GM11168 (cell line): ENCODE measurements at regions not wholly inside any gene's neighbourhood (a gene's known extent, or its start where the extent isn't known, plus 50 kb on each side); places are given as distances from the start of the nearest gene placed in this dataset.

ENCODE experiments used
- in situ Hi-C: fragments of 300-500 bp; cut with MboI; formaldehyde crosslinking; loops from one replicate; pipeline ENCODE4 v1.12.0; 2022; ENCODE audit warnings: low sequenced_read_pairs; ENCODE audit not compliant: unreplicated experiment

DNA sequence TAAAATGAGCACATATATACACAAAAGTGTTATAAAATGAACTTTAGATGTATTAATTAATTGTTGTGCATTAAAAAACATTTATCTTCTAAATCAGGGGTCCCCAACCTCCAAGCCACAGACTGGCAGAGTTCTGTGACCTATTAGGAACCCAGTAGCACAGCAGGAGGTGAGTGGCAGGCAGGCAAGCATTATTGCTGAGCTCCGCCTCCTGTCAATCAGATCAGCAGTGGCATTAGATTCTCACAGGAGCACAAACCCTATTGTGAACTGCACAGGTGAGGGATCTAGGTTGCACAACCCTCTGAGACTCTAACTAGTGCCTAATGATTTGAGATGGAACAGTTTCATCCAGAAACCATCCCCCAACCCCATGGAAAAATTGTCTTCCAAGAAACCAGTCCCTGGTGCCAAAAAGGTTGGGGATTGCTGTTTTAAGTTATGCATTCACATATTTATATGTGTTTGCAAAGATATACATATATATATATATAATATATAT lies 583.7 kb downstream of the KCNJ2 start:
- in situ Hi-C loops = no loop called here

- in situ Hi-C loops = no loop called here
These were observed 593.7 kb downstream of the KCNJ2 start for GRCh38 chr17:70763018-70763417.

DNA sequence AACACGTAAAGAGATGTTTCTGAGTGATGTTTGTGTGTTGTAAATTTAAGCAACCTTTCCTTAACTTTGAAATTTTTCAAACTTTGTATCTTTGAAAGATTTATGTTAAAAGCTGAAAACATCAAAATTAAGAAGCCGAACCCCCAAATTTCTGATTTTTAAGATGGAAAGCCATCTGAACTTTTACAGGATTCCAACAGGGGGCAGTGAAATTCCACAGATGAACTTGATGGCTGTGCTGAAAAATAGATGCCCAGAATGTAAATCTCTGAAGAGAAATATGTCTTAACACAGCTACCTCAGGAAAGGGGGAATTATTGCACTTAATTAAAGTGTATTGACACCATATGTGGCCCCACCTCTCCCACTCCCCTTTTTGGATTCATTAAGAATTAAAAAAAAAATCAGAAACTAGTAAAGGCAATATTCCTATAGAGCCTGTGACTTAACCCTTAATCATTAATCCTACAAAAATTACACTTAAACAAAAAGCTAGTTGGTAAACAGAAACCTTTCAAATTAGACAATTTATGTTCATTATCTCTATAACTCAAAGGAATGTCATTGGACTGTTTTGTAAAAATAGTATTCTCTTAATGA lies 597.9 kb downstream of the KCNJ2 start:
- in situ Hi-C loops = no loop called here

GRCh38 chr17:70769956-70770355 lies 600.6 kb downstream of the KCNJ2 start:
- in situ Hi-C loops = no loop called here

DNA sequence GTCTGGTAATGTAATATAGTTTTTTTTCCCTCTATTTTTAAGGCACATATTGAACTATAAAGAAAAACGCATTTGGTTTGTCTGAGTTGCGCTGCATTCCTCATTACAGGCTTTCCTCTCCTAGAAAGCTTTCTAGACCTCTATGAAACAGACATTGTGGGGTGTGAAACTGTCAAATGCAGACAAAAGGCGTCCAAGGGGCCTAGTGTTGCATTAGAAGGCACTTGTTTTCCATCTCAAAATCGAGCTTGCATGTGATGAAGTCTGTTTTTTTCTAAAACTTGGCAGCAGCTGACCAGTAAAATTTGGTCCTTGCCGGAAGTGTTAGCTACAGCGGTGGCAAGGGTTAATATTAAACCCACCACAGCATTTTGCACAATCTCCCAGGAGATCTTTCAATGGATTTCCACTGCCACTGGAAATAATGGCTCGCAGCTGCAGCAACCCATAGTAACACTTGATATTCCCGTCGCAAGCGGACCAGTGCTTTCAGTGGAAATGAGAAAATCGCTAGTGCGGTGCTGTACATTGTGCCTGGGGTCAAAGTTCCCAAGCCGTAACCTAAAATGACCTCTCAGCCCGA lies 602.6 kb downstream of the KCNJ2 start:
- in situ Hi-C loops = no loop called here

- in situ Hi-C loops = no loop called here
These were observed 603.4 kb downstream of the KCNJ2 start for GRCh38 chr17:70772761-70773160.

GRCh38 chr17:70773258-70773657 lies 603.9 kb downstream of the KCNJ2 start:
- in situ Hi-C loops = no loop called here

DNA sequence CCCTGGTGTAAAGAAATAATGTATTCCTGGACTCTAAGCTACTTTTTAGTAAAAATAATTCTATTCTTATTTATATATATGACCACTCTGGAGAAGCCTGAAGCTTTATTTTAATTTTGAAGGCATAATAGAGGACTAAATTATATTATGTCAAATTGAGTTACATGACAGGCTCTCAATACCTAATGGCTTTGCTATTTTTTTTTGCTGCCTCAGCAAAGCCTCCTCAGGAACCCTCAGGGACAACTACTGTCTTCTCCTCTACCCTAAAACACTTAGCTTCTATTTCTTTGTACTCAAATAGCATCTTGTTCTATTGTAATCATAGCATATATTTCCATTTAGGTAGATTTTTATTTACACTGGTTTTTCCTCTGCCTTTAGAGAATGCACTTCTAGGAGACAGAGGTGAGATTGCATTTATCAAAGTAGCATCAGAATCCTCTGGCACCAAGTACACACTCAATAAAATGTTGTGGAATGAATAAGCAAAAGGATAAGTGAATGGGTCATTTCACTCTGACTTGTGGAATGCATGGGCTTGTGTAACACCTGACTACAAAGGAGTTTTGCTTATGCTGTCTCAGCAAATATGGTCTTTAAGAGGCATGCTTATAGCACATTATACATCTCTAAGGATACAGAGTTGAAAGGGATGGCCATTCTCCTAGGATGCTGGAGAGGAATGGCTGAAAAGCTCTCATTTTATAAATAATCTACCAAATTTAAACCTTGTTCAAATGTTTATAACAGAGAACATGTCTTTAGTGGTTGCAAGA lies 605.2 kb downstream of the KCNJ2 start:
- in situ Hi-C loops = no loop called here

GRCh38 chr17:70775679-70776078 lies 606.3 kb downstream of the KCNJ2 start:
- in situ Hi-C loops = no loop called here

DNA sequence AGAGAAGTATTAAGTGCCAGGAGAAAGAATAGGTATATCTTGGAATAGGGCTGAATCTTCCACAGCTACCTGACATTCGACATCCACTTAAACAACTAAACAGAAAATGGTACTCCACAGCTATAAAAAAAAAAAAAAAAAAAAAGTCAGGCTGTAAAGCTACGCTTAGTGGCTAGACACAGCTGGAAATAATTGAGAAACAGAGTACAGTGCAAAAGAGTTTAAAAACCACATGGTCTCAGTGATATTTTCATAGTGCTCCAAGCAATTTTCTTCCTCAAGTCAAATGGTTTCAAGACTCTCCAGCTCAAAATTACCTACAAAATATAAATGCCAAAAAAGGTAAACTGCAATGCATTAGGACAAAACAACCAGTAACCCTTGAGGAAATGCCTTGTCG lies 607.1 kb downstream of the KCNJ2 start:
- in situ Hi-C loops = no loop called here

DNA sequence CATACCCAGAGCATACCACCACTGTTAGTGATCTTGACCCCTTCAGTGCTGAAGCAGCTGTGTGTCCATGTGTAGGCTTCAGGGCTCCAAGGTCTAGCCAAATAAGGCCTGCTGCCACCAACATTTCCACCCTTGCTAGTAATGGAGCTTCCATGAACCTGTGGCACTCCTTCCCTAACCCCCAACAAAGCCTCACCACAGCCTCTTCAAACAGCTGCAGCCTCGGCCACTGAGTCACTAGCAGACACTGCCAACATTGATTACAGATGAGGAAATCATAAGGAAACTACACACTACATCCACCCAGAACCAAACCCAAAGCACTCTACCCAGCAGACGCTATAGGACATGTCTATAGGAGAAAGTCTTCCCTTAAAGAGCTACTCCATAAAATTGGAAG lies 610.7 kb downstream of the KCNJ2 start:
- in situ Hi-C loops = no loop called here

DNA sequence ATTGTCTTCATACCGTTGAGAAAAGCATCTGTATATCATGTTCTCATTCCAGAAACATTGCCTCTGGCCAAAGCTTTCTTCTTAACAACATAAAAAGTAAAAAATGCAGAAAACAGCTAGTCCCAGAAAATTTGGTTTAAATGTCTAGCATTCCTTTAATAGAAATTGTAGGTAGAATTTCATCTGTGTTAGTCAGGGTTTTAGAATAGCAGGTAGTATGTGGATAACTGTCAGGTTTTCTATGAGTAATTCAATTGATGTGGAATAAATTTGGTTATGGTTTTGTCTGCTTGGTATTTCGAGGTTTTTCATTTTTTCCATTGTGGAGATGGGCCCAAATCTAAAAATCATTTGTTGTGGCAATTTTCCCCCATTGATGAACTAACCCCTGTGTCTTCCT lies 616.7 kb downstream of the KCNJ2 start:
- in situ Hi-C loops = no loop called here

- in situ Hi-C loops = no loop called here
These were observed 618.5 kb downstream of the KCNJ2 start for GRCh38 chr17:70787721-70788300.

DNA sequence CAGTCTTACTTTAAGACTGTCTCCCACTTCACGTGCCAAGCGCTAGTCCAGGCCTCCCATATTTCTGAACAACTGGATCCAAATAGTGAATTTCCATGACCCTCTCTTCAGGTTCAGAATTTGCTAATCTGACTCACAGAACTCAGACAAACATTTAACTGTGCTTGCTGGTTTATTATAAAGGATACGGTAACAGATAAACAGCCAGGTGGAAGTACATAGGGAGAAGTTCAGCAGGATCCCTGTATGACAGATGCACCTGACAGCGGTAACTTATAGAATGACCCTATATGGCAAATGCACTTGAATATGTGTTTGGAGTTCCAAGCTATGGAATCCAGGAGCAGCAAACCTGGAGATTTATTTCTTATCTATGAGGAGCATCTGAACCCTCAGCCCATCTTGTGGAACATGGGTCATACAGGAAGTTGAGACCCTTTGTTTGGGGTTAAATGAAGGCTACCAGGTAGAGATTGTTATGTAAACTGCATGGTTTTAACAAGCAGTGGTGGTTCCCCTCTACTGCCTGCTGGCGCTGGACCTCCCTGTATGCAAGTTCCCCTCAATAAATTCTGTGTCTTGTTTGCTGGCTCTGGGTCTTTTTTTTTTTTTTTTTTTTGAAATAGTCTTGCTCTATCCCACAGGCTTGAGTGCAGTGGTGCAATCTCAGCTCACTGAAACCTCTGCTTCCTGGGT lies 622.6 kb downstream of the KCNJ2 start:
- in situ Hi-C loops = no loop called here

- in situ Hi-C loops = no loop called here
These were observed 625.4 kb downstream of the KCNJ2 start for GRCh38 chr17:70794738-70795137.

- in situ Hi-C loops = no loop called here
These were observed 626.3 kb downstream of the KCNJ2 start for GRCh38 chr17:70795620-70796019.

DNA sequence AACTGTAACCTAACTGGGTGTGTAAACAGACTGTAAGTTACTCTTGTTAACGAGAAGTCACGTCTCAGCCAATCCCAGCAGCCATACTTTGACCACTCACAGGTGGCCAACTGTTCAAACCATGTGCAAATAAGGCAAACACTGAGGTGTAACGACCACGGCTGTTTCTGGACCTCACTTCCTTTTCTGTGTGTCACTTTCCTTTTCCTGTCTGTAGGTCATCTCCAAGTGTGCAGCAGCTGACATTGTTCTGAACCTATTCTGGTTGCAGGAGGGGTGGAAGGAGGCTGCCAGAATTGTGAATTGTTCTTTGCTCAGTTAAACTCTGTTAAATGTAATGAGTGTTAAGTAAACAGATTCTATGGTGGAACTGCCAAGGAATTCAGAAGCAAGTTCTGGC lies 627.4 kb downstream of the KCNJ2 start:
- in situ Hi-C loops = no loop called here

DNA sequence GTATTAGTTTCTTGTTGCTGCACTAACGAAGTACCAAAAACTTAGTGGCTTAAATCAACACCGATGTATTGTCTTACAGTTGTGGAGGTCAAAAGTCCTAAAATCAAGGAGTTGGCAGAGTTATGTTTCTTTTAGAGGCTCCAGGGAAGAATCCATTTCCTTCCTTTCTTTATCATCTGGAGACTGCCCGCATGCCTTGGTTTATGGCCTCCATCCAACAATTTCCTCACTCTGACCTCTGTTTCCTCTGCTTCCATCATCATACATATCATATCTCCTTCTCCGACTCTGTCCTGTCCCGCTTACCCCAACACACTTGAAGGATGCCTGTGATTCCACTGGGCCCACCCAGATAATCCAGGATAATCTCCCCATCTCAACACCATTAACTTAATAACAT lies 627.8 kb downstream of the KCNJ2 start:
- in situ Hi-C loops = no loop called here

- in situ Hi-C loops = no loop called here
These were observed 634.8 kb downstream of the KCNJ2 start for GRCh38 chr17:70804161-70804560.

GRCh38 chr17:70808596-70808995 lies 639.3 kb downstream of the KCNJ2 start:
- in situ Hi-C loops = no loop called here

DNA sequence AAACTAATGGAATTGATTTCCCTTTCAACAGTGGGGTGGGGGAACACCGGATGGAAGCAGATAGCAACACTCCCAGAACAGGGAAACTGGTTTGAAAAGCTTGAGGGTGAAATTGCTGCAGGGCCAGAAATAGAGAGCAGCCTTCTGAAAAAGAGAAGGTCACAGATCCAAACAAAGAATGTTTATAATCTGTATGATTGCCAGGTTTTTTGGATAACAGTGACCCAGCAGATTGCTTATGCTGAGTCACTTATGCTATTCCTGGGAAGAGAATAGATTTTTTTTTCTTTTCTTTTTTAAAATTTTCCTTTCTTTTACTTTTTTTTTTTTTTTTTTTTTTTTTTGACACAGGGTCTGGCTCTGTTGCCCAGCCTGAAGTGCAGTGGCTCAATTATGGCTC lies 641.3 kb downstream of the KCNJ2 start:
- in situ Hi-C loops = no loop called here
